Kidney (tissue), 13 donors: ENCODE measurements at regions not wholly inside any gene's neighbourhood (a gene's known extent, or its start where the extent isn't known, plus 50 kb on each side); places are given as distances from the start of the nearest gene placed in this dataset.

Source experiments
- DNase-seq, 5 donors: peaks; one replicate each; pipeline ENCODE4 v3.0.0-alpha.2; 2013 to 2020
- FAIRE-seq: peaks from 2 replicates; lab custom pipeline; 2012; peaks lifted over from hg19 to GRCh38; lab: Jason Lieb, UNC
- H3K27ac ChIP-seq, 2 donors: one replicate each; pipeline ENCODE4 v1.7.0; 2013; ENCODE audit warnings: low read depth in 2 of 2, low read length in 2 of 2, inconsistent platforms in 1 of 2
- H3K27me3 ChIP-seq: one replicate; pipeline ENCODE4 v1.7.1; 2013; ENCODE audit warnings: low read length, inconsistent platforms; ENCODE audit not compliant: control insufficient read depth, insufficient read depth
- H3K36me3 ChIP-seq, 3 donors: one replicate each; pipeline versions ENCODE4 v1.7.0 to v1.7.1; 2013; ENCODE audit warnings: low read length in 3 of 3, control low read depth in 1 of 3, inconsistent platforms in 1 of 3; ENCODE audit not compliant: insufficient read depth in 3 of 3, control insufficient read depth in 2 of 3
- H3K4me1 ChIP-seq, 3 donors: one replicate each; pipeline versions ENCODE4 v1.7.0 to v1.7.1; 2013; ENCODE audit warnings: low read length in 3 of 3, inconsistent platforms in 1 of 3, low read depth in 1 of 3; ENCODE audit not compliant: control insufficient read depth in 2 of 3, insufficient read depth in 2 of 3
- H3K4me3 ChIP-seq, 3 donors: one replicate each; pipeline versions ENCODE4 v1.7.0 to v1.8.1; 2013; ENCODE audit warnings: low read length in 3 of 3, control low read depth in 1 of 3, inconsistent platforms in 1 of 3
- H3K9ac ChIP-seq, 3 donors: one replicate each; pipeline versions ENCODE4 v1.7.0 to v1.7.1; 2013; ENCODE audit warnings: low read length in 3 of 3, control low read depth in 1 of 3, inconsistent platforms in 1 of 3
- H3K9me3 ChIP-seq, 3 donors: one replicate each; pipeline versions ENCODE4 v1.7.0 to v1.7.1; 2013; ENCODE audit warnings: low read length in 3 of 3, control low read depth in 1 of 3, inconsistent platforms in 1 of 3; ENCODE audit not compliant: control insufficient read depth in 2 of 3, insufficient read depth in 1 of 3
- CTCF ChIP-seq: IDR thresholded peaks from 3 replicates; pipeline ENCODE4 v1.5.1; 2012; ENCODE audit warnings: mild to moderate bottlenecking, moderate library complexity, borderline replicate concordance; ENCODE audit not compliant: insufficient read depth; ENCODE audit errors: extremely low read depth
- intact Hi-C: fragments of 100-400 bp; cut with DNase I; formaldehyde crosslinking; loops from one replicate; pipeline ENCODE4 v1.11.1; 2022
- donor health status: control.
- donor health status: control.
- donor health status: control.
- donor health status: control.
- donor health status: control.
- donor health status: DM: yes; HTN: yes; CAD: no.
- donor health status: Normal renal cell carcinoma (clear cell type).

GRCh38 chr16:8380311-8380710 is 210.0 kb downstream of the TMEM114 start:
- intact Hi-C loops: no loop called here
- no peak for TF ChIP-seq CTCF
- no peaks in the 10 kb centered on the region for H3K9me3 ChIP-seq
- DNase-seq: no peak
- H3K36me3 ChIP-seq: no peaks in the 10 kb centered on the region
- no peaks in the 10 kb centered on the region for H3K4me1 ChIP-seq
- no peak overlapping the region for H3K9ac ChIP-seq
- H3K27ac ChIP-seq: no peak overlapping the region
- FAIRE-seq: no peak
- H3K4me3 ChIP-seq: no peak overlapping the region
- H3K27me3 ChIP-seq: no peaks in the 10 kb centered on the region

GRCh38 chr16:8377864-8378263 is 212.4 kb downstream of the TMEM114 start:
- TF ChIP-seq CTCF: no peak
- Histone ChIP-seq H3K27ac (no peak overlapping the region), H3K4me1 (no peaks in the 10 kb centered on the region), H3K36me3 (no peaks in the 10 kb centered on the region), H3K9me3 (no peaks in the 10 kb centered on the region), H3K9ac (no peak overlapping the region), H3K4me3 (no peak overlapping the region), H3K27me3 (no peaks in the 10 kb centered on the region)
- intact Hi-C loops: no loop called here
- FAIRE-seq: no peak
- DNase-seq: no peak

GRCh38 chr16:8376858-8377257 is 213.5 kb downstream of the TMEM114 start:
- Histone ChIP-seq H3K9me3 (no peaks in the 10 kb centered on the region), H3K27ac (no peak overlapping the region), H3K4me3 (no peak overlapping the region), H3K27me3 (no peaks in the 10 kb centered on the region), H3K9ac (no peak overlapping the region), H3K36me3 (no peaks in the 10 kb centered on the region), H3K4me1 (no peaks in the 10 kb centered on the region)
- intact Hi-C loops: no loop called here
- DNase-seq (no peak), FAIRE-seq (no peak)
- no peak for TF ChIP-seq CTCF

- no peaks in the 10 kb centered on the region for H3K4me1 ChIP-seq
- FAIRE-seq (no peak), DNase-seq (no peak)
- no peak overlapping the region for H3K4me3 ChIP-seq
- no peak for TF ChIP-seq CTCF
- no peaks in the 10 kb centered on the region for H3K9me3 ChIP-seq
- H3K27ac ChIP-seq: no peak overlapping the region
- intact Hi-C loops: no loop called here
- no peaks in the 10 kb centered on the region for H3K36me3 ChIP-seq
- H3K27me3 ChIP-seq: no peaks in the 10 kb centered on the region
- no peak overlapping the region for H3K9ac ChIP-seq
These were observed 213.9 kb downstream of the TMEM114 start for GRCh38 chr16:8376430-8376829.
